Thyroid gland (tissue), 4 donors: ENCODE measurements at regions not wholly inside any gene's neighbourhood (a gene's known extent, or its start where the extent isn't known, plus 50 kb on each side); places are given as distances from the start of the nearest gene placed in this dataset.
"Not testable (repeated sequence)": the region's sequence is repeated elsewhere in the genome, so short reads cannot be mapped to it uniquely, and the experiment has no call there.

Experiments used
- DNase-seq, 2 donors: peaks; one replicate each; pipeline ENCODE4 v3.0.0-alpha.2; 2019
- H3K27ac ChIP-seq, 3 donors: fragments of 200-600 bp; sonication (generic); 1 replicate in 2 of 3; 2 replicates in 1 of 3; pipeline ENCODE4 v1.5.1; 2016 to 2019; ENCODE audit warnings: mild to moderate bottlenecking in 1 of 3, moderate library complexity in 1 of 3
- H3K27me3 ChIP-seq: fragments of 200-600 bp; sonication (generic); one replicate; pipeline ENCODE4 v1.5.1; 2019
- H3K36me3 ChIP-seq, 2 donors: fragments of 200-600 bp; sonication (generic); one replicate each; pipeline ENCODE4 v1.5.1; 2016 to 2019
- H3K4me1 ChIP-seq, 2 donors: fragments of 200-600 bp; sonication (generic); one replicate each; pipeline ENCODE4 v1.5.1; 2017 to 2019
- H3K4me3 ChIP-seq, 3 donors: fragments of 200-600 bp; sonication (generic); replicated peaks in 1 of 3; 1 replicate in 2 of 3; 2 replicates in 1 of 3; pipeline ENCODE4 v1.5.1; 2016; ENCODE audit warnings: mild to moderate bottlenecking in 1 of 3
- H3K9me3 ChIP-seq: fragments of 200-600 bp; sonication (generic); one replicate; pipeline ENCODE4 v1.5.1; 2017
- CTCF ChIP-seq, 6 experiments: fragments of 200-600 bp in 3 of 6; fragments of 450-650 bp in 3 of 6; sonication (generic) in 3 of 6; IDR thresholded peaks; one replicate each; pipeline ENCODE4 v1.5.1; 2016 to 2019; ENCODE audit warnings: antibody characterized with exemption in 6 of 6, mild to moderate bottlenecking in 2 of 6, inconsistent platforms in 1 of 6, moderate library complexity in 1 of 6
- POLR2A ChIP-seq, 2 donors: fragments of 450-650 bp; IDR thresholded peaks; one replicate each; pipeline ENCODE4 v1.6.1; 2017; ENCODE audit warnings: antibody characterized with exemption in 2 of 2, mild to moderate bottlenecking in 2 of 2, moderate library complexity in 1 of 2
- WGBS, 2 donors: methylation state at CpG; one replicate each; pipeline ENCODE4 v1.1.5; 2017; 5-methylcytosine and 5-hydroxymethylcytosine counted together
- intact Hi-C: fragments of 100-400 bp; cut with DNase I; formaldehyde crosslinking; loops from one replicate; pipeline ENCODE4 v1.15.1; 2023

GRCh38 chr21:17682924-17683323, 70.2 kb upstream of the BTG3 start:
- WGBS, 2 donors = 82 to 87% methylated on average over 2 of the region's 2 CpGs
- no peak for DNase-seq
- Histone ChIP-seq H3K4me1 (no peaks in the 10 kb centered on the region), H3K4me3 (no peak overlapping the region), H3K9me3 (no peaks in the 10 kb centered on the region), H3K27me3 (no peaks in the 10 kb centered on the region), H3K27ac (no peak overlapping the region), H3K36me3 (no peaks in the 10 kb centered on the region)
- no peak for TF ChIP-seq CTCF (IDR thresholded peaks at IDR 0.05)
- TF ChIP-seq POLR2A (IDR thresholded peaks at IDR 0.05) = no peak
- intact Hi-C loops = no loop called here

GRCh38 chr21:17679002-17679600, 66.4 kb upstream of the BTG3 start:
- Histone ChIP-seq H3K9me3 (no peaks in the 10 kb centered on the region), H3K27me3 (no peaks in the 10 kb centered on the region), H3K27ac (no peak overlapping the region), H3K4me1 (no peaks in the 10 kb centered on the region), H3K36me3 (no peaks in the 10 kb centered on the region), H3K4me3 (no peak overlapping the region)
- WGBS, 2 donors = 0 to 2% methylated on average over 1 of the region's 1 CpG
- TF ChIP-seq POLR2A (IDR thresholded peaks at IDR 0.05) (no peak), CTCF (IDR thresholded peaks at IDR 0.05) (peak; percentile 73 to 90 (median 79))
- DNase-seq = no peak
- intact Hi-C loops = loop anchor here (5.0 kb wide), 1 partner anchor 243 kb away; no protein-coding TSS in a partner anchor

GRCh38 chr21:17676930-17677329, 64.2 kb upstream of the BTG3 start:
- 69 to 78% methylated on average over 11 of the region's 11 CpGs for WGBS, 2 donors
- not testable (repeated sequence) for H3K4me1 ChIP-seq, H3K27me3 ChIP-seq, H3K27ac ChIP-seq, H3K9me3 ChIP-seq, H3K36me3 ChIP-seq, H3K4me3 ChIP-seq
- intact Hi-C loops = loop anchor here (5.0 kb wide), 1 partner anchor 245 kb away; no protein-coding TSS in a partner anchor
- DNase-seq = peak in 1 of 2 donors; percentile 9

GRCh38 chr21:17674106-17674505, 61.4 kb upstream of the BTG3 start:
- H3K9me3 ChIP-seq = no peaks in the 10 kb centered on the region
- WGBS, 2 donors = 80 to 86% methylated on average over 4 of the region's 4 CpGs
- intact Hi-C loops = no loop called here

GRCh38 chr21:17673261-17674020, 60.7 kb upstream of the BTG3 start:
- DNase-seq = no peak
- no peaks in the 10 kb centered on the region for H3K36me3 ChIP-seq
- no peaks in the 10 kb centered on the region for H3K9me3 ChIP-seq
- H3K27ac ChIP-seq = no peak overlapping the region
- H3K4me1 ChIP-seq = no peaks in the 10 kb centered on the region
- no peak overlapping the region for H3K4me3 ChIP-seq
- WGBS, 2 donors = 52 to 65% methylated on average over 11 of the region's 11 CpGs
- intact Hi-C loops = no loop called here
- no peaks in the 10 kb centered on the region for H3K27me3 ChIP-seq
- no peak for TF ChIP-seq CTCF (IDR thresholded peaks at IDR 0.05)

More at GRCh38 chr21:17674106-17674505, 61.4 kb upstream of the BTG3 start:
- H3K36me3 ChIP-seq = no peaks in the 10 kb centered on the region
- TF ChIP-seq CTCF (IDR thresholded peaks at IDR 0.05) (no peak), POLR2A (IDR thresholded peaks at IDR 0.05) (no peak)
- no peak overlapping the region for H3K4me3 ChIP-seq
- H3K27ac ChIP-seq = no peak overlapping the region
- no peak for DNase-seq
- no peaks in the 10 kb centered on the region for H3K4me1 ChIP-seq
- no peaks in the 10 kb centered on the region for H3K27me3 ChIP-seq
